ENCODE measurements at regions not wholly inside any gene's neighbourhood (a gene's known extent, or its start where the extent isn't known, plus 50 kb on each side); places are given as distances from the start of the nearest gene placed in this dataset.

DNA sequence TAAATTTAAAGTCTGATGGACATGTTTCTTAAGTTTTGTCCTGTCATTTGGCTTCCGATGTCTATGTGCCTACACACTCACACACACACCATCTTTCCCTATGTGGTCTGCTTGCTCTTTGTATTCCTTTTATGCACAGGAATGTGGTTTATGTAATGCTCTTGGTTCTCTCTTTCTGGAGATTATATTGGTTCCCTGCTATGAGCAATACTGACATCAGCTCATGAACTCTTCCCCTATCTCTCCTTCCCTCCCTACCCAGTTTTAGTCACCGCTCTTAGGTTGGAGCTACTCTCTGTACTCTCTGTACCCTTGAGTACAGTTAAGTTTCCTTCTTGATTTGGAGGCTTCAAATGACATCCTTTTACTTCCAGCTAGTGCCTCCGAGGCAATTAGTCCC is 77.9 kb upstream of the MVB12B start:
- DNase-seq (ENCODE audit: low spot score), result no peak

DNA sequence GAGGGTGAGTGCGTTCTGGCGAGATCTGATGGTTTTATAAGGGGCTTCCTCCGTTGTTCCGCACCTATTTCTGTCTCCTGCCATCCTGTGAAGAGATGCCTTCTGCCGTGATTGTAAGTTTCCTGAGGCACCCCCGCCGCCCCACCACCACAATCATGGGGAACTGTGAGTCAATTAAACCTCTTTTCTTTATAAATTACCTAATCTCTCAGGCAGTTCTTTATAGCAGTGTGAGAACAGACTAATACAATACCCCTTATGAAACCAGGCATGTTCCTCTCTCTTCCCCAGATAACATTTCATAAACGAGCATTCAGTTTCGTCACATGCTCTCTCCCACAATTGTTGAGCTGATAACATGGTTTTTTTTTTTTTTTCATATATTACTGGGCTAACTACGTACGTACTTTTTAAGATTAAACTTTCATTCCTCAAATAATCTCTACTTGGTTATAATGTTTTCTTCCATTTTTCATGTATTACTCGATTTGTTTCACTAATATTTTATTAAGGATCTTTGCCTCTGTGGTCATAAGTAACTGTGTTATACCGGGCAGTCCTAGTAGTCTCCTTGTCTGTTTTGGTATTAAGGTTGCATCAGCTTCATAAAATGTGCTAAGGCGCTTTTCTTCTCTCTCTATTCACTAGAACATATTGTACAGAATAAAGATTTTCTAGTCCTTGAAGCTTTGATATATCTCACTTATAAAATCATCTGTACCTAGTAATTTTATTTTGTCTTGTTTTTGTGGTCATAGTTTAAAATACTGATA is 64.9 kb upstream of the MVB12B start:
- no peak for DNase-seq (ENCODE audit: low spot score)

DNA sequence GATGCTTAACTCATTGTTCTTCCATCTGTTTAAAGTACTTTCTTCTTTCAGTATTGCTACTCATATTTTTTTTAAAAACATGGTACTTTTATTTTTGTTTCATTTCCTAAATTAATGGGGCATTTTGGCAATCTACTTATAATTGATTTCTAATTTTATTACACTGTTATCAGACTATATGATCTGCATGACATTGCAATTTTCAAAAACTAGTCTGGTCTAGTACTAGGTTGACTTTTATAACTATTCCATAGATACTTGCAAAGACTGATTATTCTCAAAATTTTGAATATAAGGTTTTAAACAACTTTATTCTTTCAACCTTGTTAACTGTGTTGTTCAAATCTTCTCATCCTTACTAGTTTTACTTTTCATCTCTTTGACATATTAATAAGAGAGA is 63.9 kb upstream of the MVB12B start:
- DNase-seq (ENCODE audit: low spot score), result no peak

DNA sequence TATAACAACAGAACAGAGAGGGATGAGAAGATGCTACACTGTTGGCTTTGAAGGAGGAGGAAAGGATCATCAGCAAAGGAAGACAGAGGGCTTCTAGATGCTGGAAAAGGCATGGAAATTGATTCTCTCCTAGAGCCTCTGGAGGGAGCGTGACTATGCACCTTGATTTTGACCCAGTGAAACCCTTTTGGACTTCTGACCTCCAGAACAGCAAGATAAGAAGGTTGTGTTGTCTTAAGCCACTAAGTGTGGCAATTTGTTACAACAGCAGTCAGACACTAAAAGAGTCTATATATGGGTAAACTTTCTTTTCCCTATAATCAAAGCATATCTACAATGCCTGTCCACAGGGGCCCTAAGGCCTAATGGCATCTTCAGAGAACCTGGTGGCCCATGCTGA is 56.1 kb upstream of the MVB12B start:
- no peak for DNase-seq (ENCODE audit: low spot score)

DNA sequence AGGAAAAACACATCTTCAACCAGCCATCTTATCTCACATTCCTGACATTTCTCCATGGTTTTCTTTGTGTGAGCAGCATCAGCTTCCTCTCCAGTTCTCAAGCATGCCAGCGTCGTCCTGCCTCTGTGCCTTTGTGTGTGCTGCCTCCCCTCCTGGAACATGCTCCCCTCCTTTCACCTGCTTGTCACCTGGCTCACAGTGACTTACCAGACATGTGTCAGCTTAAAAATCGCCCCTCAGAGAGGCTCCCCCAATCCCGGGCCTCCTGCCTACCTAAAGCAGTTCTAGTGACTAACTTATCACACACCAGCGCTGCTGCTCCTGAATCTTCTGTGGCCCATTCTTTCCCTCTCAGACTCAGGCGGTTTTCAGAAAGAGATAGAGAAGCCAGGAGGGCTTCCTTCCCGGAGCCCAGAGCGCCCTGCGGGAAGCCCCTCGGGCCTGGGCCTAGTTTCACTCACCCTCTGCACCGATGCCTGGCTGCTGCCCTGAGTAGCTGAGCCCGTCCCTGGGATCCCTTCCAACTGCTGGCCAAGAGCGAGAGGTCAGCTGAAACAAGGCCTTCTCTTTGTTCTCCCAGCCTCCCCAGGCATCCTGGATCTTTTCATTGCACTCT is 51.1 kb upstream of the MVB12B start:
- DNase-seq (ENCODE audit: low spot score), result no peak

DNA sequence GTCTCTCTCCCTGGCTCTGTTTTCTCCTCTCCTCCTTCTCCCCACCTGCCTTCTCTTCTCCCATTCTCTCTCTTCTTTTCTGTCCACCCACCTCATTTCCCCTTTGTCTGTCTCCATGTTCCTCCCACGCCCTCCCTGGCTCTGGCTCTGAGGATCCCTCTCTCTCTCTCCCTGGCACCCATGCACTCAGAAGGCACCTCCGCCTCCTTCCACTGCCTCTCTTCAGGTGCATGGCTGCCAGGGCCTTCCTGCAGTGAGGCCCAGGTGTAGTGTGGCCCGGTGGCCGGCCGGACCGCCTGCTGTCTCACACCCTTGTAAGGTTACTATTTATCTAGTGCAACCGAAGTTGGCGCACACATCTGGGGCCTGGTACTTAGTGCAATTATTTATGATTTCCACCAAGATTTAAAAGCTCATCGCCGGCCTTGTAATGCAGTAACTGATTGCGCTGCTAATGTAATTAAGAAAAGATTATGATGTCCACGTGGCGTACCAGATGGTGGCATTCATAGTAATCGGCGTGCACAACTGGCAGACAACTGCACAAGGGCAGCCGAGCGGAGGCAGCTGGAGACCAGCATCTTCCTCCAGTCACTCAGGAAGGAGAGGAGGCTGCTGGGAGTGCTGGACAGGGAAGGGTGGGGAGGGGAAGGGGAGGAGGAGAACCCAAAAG is 50.4 kb upstream of the MVB12B start:
- DNase-seq (ENCODE audit: low spot score), result no peak

All from kidney capillary endothelial cell (primary cell).